Upper lobe of left lung (tissue), 6 donors: ENCODE measurements at regions not wholly inside any gene's neighbourhood (a gene's known extent, or its start where the extent isn't known, plus 50 kb on each side); places are given as distances from the start of the nearest gene placed in this dataset.
A peak's percentile ranks its signal among the peaks of the same experiment; 100 is the strongest.

Experiments
- ATAC-seq, 2 donors: fragments of 200-7000 bp; cut with Tn5 transposase; one replicate each; pipeline ENCODE4 v1.9.1; 2022; ENCODE audit warnings: mild to moderate bottlenecking in 2 of 2, moderate library complexity in 2 of 2; ENCODE audit not compliant: low FRiP score in 2 of 2
- DNase-seq, 2 donors: peaks; one replicate each; pipeline ENCODE4 v3.0.0-alpha.2; 2019 to 2020
- H3K27ac ChIP-seq, 4 donors: fragments of 200-600 bp; sonication (generic); one replicate each; pipeline ENCODE4 v1.5.1; 2016 to 2019
- H3K27me3 ChIP-seq, 4 donors: fragments of 200-600 bp; sonication (generic); one replicate each; pipeline ENCODE4 v1.5.1; 2017 to 2019
- H3K36me3 ChIP-seq, 4 donors: fragments of 200-600 bp; sonication (generic); one replicate each; pipeline ENCODE4 v1.5.1; 2016 to 2019
- H3K4me1 ChIP-seq, 4 donors: fragments of 200-600 bp; sonication (generic); one replicate each; pipeline ENCODE4 v1.5.1; 2018 to 2019
- H3K4me3 ChIP-seq, 4 donors: fragments of 200-600 bp; sonication (generic); one replicate each; pipeline ENCODE4 v1.5.1; 2017 to 2019; ENCODE audit warnings: mild to moderate bottlenecking in 2 of 4, moderate library complexity in 1 of 4
- H3K9me3 ChIP-seq, 4 donors: fragments of 200-600 bp; sonication (generic); one replicate each; pipeline ENCODE4 v1.5.1; 2018 to 2019
- CTCF ChIP-seq, 6 experiments: fragments of 450-650 bp in 4 of 6; fragments of 200-600 bp in 2 of 6; sonication (generic) in 2 of 6; IDR thresholded peaks; one replicate each; pipeline ENCODE4 v1.5.1; 2016 to 2019; ENCODE audit warnings: antibody characterized with exemption in 6 of 6
- EP300 ChIP-seq, 4 donors: sonication (generic); formaldehyde crosslinking; IDR thresholded peaks; one replicate each; pipeline ENCODE4 v1.5.1; 2017; ENCODE audit warnings: antibody characterized with exemption in 4 of 4, control low read depth in 2 of 4
- POLR2A ChIP-seq, 4 donors: fragments of 450-650 bp; IDR thresholded peaks; one replicate each; pipeline ENCODE4 v1.5.1; 2016 to 2017; ENCODE audit warnings: antibody characterized with exemption in 4 of 4, mild to moderate bottlenecking in 2 of 4
- POLR2AphosphoS5 ChIP-seq, 2 donors: sonication (generic); formaldehyde crosslinking; IDR thresholded peaks; one replicate each; pipeline ENCODE4 v1.5.1; 2017; ENCODE audit warnings: antibody characterized with exemption in 2 of 2
- WGBS, 2 donors: methylation state at CpG; one replicate each; pipeline ENCODE4 v1.1.5; 2017 to 2018; 5-methylcytosine and 5-hydroxymethylcytosine counted together
- donor health status: DM: no; HTN: no; CAD: no; lungs with moderate emphysema.
- donor health status: DM: no; HTN: yes; CAD: no; lungs with severe emphysema.

GRCh38 chr22:48636746-48637145, 1190.9 kb downstream of the BRD1 start:
- WGBS, 2 donors: 92% methylated on average over 6 of the region's 6 CpGs; no CpG with 5 or more reads in 1 of the 2 donors
- H3K27ac ChIP-seq: no peak overlapping the region
- peak in 1 of 2 donors; percentile 63 for DNase-seq
- H3K9me3 ChIP-seq: no peaks in the 10 kb centered on the region
- peaks cover 0 to 8% (median 0%) of the 10 kb centered on the region in 4 donors for H3K4me1 ChIP-seq
- no peak for TF ChIP-seq POLR2A (IDR thresholded peaks at IDR 0.05)
- TF ChIP-seq EP300 (IDR thresholded peaks at IDR 0.05): no peak
- no peak for TF ChIP-seq CTCF (IDR thresholded peaks at IDR 0.05)
- TF ChIP-seq POLR2AphosphoS5 (IDR thresholded peaks at IDR 0.05): no peak
- H3K36me3 ChIP-seq: no peaks in the 10 kb centered on the region
- ATAC-seq: no peak
- H3K27me3 ChIP-seq: no peaks in the 10 kb centered on the region
- no peak overlapping the region for H3K4me3 ChIP-seq

GRCh38 chr22:48635816-48636215, 1191.9 kb downstream of the BRD1 start:
- WGBS, 2 donors: 40 to 45% methylated on average over 5 to 10 of the region's 10 CpGs
- TF ChIP-seq POLR2AphosphoS5 (IDR thresholded peaks at IDR 0.05) (no peak), CTCF (IDR thresholded peaks at IDR 0.05) (no peak), POLR2A (IDR thresholded peaks at IDR 0.05) (no peak), EP300 (IDR thresholded peaks at IDR 0.05) (no peak)
- ATAC-seq (no peak), DNase-seq (peak in 1 of 2 donors; percentile 47)
- Histone ChIP-seq H3K4me3 (no peak overlapping the region), H3K4me1 (peaks cover 0 to 8% (median 0%) of the 10 kb centered on the region in 4 donors), H3K36me3 (no peaks in the 10 kb centered on the region), H3K27me3 (no peaks in the 10 kb centered on the region), H3K27ac (no peak overlapping the region), H3K9me3 (no peaks in the 10 kb centered on the region)

GRCh38 chr22:48635031-48635430, 1192.6 kb downstream of the BRD1 start:
- Histone ChIP-seq H3K27me3 (no peaks in the 10 kb centered on the region), H3K4me3 (no peak overlapping the region), H3K4me1 (peaks cover 0 to 8% (median 0%) of the 10 kb centered on the region in 4 donors), H3K27ac (no peak overlapping the region), H3K9me3 (no peaks in the 10 kb centered on the region), H3K36me3 (no peaks in the 10 kb centered on the region)
- DNase-seq (peak in 1 of 2 donors; percentile 62), ATAC-seq (no peak)
- WGBS, 2 donors: 80 to 92% methylated on average over 8 to 10 of the region's 12 CpGs
- no peak for TF ChIP-seq EP300 (IDR thresholded peaks at IDR 0.05)
- TF ChIP-seq CTCF (IDR thresholded peaks at IDR 0.05): no peak
- TF ChIP-seq POLR2A (IDR thresholded peaks at IDR 0.05): no peak
- TF ChIP-seq POLR2AphosphoS5 (IDR thresholded peaks at IDR 0.05): no peak

- ATAC-seq (no peak), DNase-seq (no peak)
- no peak overlapping the region for H3K4me3 ChIP-seq
- H3K27me3 ChIP-seq: no peaks in the 10 kb centered on the region
- H3K4me1 ChIP-seq: peaks cover 0 to 8% (median 0%) of the 10 kb centered on the region in 4 donors
- TF ChIP-seq CTCF (IDR thresholded peaks at IDR 0.05) (no peak), POLR2A (IDR thresholded peaks at IDR 0.05) (no peak), EP300 (IDR thresholded peaks at IDR 0.05) (no peak), POLR2AphosphoS5 (IDR thresholded peaks at IDR 0.05) (no peak)
- H3K27ac ChIP-seq: no peak overlapping the region
- H3K36me3 ChIP-seq: no peaks in the 10 kb centered on the region
- WGBS, 2 donors: 78% methylated on average over 9 of the region's 9 CpGs
- H3K9me3 ChIP-seq: no peaks in the 10 kb centered on the region
These were observed 1193.5 kb downstream of the BRD1 start for GRCh38 chr22:48633996-48634836.
